Spinal cord (tissue), 9 donors: ENCODE measurements at regions not wholly inside any gene's neighbourhood (a gene's known extent, or its start where the extent isn't known, plus 50 kb on each side); places are given as distances from the start of the nearest gene placed in this dataset.
A peak's percentile ranks its signal among the peaks of the same experiment; 100 is the strongest.

ENCODE experiments used
- DNase-seq, 6 donors: peaks; one replicate each; pipeline versions ENCODE4 v3.0.0 to v3.0.0-alpha.2; 2013 to 2015; ENCODE audit warnings: low spot score in 6 of 6, low read depth in 4 of 6
- H3K27ac ChIP-seq: one replicate; pipeline ENCODE4 v1.5.1; 2013; ENCODE audit warnings: low read depth, low read length, control low read depth
- H3K27me3 ChIP-seq: one replicate; pipeline ENCODE4 v1.6.1; 2013; ENCODE audit warnings: low read length; ENCODE audit not compliant: control insufficient read depth, insufficient read depth
- H3K36me3 ChIP-seq: one replicate; pipeline ENCODE4 v1.6.1; 2013; ENCODE audit warnings: low read length; ENCODE audit not compliant: control insufficient read depth, insufficient read depth
- H3K4me1 ChIP-seq: one replicate; pipeline ENCODE4 v1.6.1; 2013; ENCODE audit warnings: low read length; ENCODE audit not compliant: control insufficient read depth, insufficient read depth
- H3K4me3 ChIP-seq: one replicate; pipeline ENCODE4 v1.5.1; 2013; ENCODE audit warnings: low read depth, low read length, control low read depth
- H3K9me3 ChIP-seq: one replicate; pipeline ENCODE4 v1.6.1; 2013; ENCODE audit warnings: low read length; ENCODE audit not compliant: control insufficient read depth, insufficient read depth
- WGBS: methylation state at CpG from one replicate; pipeline ENCODE4 v1.1.5; 2013; ENCODE audit warnings: missing lambda C conversion rate; ENCODE audit not compliant: insufficient coverage; 5-methylcytosine and 5-hydroxymethylcytosine counted together
- donor health status: healthy.

- DNase-seq, result peak in 1 of 6 donors; percentile 74
- Histone ChIP-seq H3K4me1 (no peaks in the 10 kb centered on the region), H3K9me3 (no peaks in the 10 kb centered on the region), H3K27ac (no peak overlapping the region), H3K36me3 (no peaks in the 10 kb centered on the region), H3K27me3 (no peaks in the 10 kb centered on the region), H3K4me3 (no peak overlapping the region)
- WGBS, result 87% methylated on average over 3 of the region's 4 CpGs
Observed at GRCh38 chr5:88119535-88120125, 149.0 kb downstream of the TMEM161B start.

DNA sequence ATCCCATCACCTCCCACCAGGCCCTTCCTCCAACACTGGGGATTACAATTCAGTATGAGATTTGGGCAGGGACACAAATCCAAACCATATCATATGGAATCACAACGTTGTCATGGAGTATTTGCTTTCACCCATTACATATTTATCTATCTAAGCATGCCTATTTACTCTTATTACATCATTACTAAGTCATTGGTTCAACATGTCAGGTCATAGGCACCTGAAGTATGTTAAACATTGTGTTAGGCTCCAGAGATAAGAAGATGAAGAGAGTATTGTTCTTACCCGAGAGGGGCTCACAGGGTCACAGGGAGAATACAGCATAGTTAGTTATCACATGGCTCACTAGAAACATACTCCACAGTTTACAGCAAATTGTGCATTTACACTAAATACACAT lies 150.5 kb downstream of the TMEM161B start:
- Histone ChIP-seq H3K36me3 (no peaks in the 10 kb centered on the region), H3K9me3 (no peaks in the 10 kb centered on the region), H3K27ac (no peak overlapping the region), H3K4me1 (no peaks in the 10 kb centered on the region), H3K27me3 (no peaks in the 10 kb centered on the region), H3K4me3 (no peak overlapping the region)
- WGBS, result no CpG with 5 or more reads among the region's 2 CpGs
- DNase-seq, result no peak

DNA sequence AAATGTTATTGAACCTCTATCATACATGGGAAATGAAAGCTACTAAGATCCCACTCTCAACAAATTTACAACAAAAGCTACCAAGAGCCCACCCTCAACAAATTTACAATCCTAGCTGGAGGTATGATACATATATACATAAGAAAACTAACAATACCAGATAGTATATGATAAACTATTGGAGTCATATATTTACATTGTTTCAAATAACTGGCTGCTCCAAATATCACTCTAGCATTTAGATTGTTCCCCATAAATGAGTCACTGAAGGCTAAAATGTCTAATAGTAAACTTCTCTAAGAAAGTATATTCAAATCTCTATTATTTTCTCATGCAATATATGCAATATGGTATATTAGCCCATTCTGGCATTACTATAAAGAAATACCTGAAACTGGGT lies 151.1 kb downstream of the TMEM161B start:
- Histone ChIP-seq H3K27me3 (no peaks in the 10 kb centered on the region), H3K4me3 (no peak overlapping the region), H3K27ac (no peak overlapping the region), H3K36me3 (no peaks in the 10 kb centered on the region), H3K4me1 (no peaks in the 10 kb centered on the region), H3K9me3 (no peaks in the 10 kb centered on the region)
- DNase-seq, result no peak

- Histone ChIP-seq H3K36me3 (no peaks in the 10 kb centered on the region), H3K9me3 (no peaks in the 10 kb centered on the region), H3K27ac (no peak overlapping the region), H3K4me1 (no peaks in the 10 kb centered on the region), H3K4me3 (no peak overlapping the region), H3K27me3 (no peaks in the 10 kb centered on the region)
- DNase-seq, result no peak
Observed at GRCh38 chr5:88116396-88116795, 152.2 kb downstream of the TMEM161B start.

DNA sequence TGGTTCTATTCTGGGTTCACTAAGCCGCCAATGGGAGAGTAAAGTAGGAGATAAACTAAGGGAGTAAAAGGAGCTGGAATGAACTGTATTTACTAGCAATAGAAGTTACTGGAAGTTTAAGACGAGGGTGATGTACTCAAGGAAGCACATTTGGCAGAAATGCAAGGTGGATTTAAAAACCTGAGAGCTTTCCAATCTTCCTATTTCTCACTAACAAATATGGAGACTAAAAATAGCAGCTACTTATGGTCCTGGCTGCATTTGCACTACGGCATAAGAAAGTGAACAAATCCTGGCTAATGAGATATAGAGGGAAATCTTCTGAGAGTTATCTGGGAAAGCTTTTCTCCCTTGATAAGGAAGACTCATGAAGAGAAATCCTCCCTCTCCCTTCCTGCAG lies 153.4 kb downstream of the TMEM161B start:
- no peak overlapping the region for H3K4me3 ChIP-seq
- 90% methylated on average over 1 of the region's 3 CpGs for WGBS
- DNase-seq, result peak in 1 of 6 donors; percentile 77
- H3K27ac ChIP-seq, result no peak overlapping the region
- no peaks in the 10 kb centered on the region for H3K27me3 ChIP-seq
- no peaks in the 10 kb centered on the region for H3K36me3 ChIP-seq
- H3K9me3 ChIP-seq, result no peaks in the 10 kb centered on the region
- H3K4me1 ChIP-seq, result no peaks in the 10 kb centered on the region

- H3K27ac ChIP-seq, result no peak overlapping the region
- no peaks in the 10 kb centered on the region for H3K4me1 ChIP-seq
- no peak overlapping the region for H3K4me3 ChIP-seq
- H3K9me3 ChIP-seq, result no peaks in the 10 kb centered on the region
- no peak for DNase-seq
- H3K36me3 ChIP-seq, result no peaks in the 10 kb centered on the region
- no CpG with 5 or more reads among the region's 1 CpG for WGBS
- no peaks in the 10 kb centered on the region for H3K27me3 ChIP-seq
Observed at GRCh38 chr5:88113429-88113828, 155.2 kb downstream of the TMEM161B start.

DNA sequence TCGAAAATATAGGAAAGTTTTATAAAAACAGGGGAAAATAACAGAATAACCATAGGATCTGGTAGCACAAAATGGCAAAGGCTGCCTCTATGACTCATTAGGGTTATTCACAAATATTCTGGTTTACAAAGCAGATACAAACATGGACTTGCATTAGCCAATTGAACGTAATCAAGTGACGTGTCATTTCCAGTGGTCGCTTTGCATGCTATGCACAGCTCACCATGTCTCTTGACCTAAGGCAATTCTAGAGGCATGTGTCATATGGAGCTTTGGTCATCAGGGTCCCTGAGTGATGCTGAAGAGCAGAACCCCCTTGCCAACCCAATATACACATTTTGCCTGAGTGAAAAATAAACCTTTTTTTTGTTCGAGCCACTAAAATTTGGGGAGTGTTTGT lies 158.8 kb downstream of the TMEM161B start:
- Histone ChIP-seq H3K4me1 (no peaks in the 10 kb centered on the region), H3K9me3 (no peaks in the 10 kb centered on the region), H3K4me3 (no peak overlapping the region), H3K36me3 (no peaks in the 10 kb centered on the region), H3K27ac (no peak overlapping the region), H3K27me3 (no peaks in the 10 kb centered on the region)
- 94% methylated on average over 2 of the region's 5 CpGs for WGBS
- DNase-seq, result no peak

- no peak overlapping the region for H3K27ac ChIP-seq
- no peaks in the 10 kb centered on the region for H3K9me3 ChIP-seq
- no peaks in the 10 kb centered on the region for H3K36me3 ChIP-seq
- no peaks in the 10 kb centered on the region for H3K27me3 ChIP-seq
- no peak overlapping the region for H3K4me3 ChIP-seq
- DNase-seq, result no peak
- H3K4me1 ChIP-seq, result no peaks in the 10 kb centered on the region
- WGBS, result 54% methylated on average over 5 of the region's 8 CpGs
Observed at GRCh38 chr5:88108490-88109279, 160.0 kb downstream of the TMEM161B start.

DNA sequence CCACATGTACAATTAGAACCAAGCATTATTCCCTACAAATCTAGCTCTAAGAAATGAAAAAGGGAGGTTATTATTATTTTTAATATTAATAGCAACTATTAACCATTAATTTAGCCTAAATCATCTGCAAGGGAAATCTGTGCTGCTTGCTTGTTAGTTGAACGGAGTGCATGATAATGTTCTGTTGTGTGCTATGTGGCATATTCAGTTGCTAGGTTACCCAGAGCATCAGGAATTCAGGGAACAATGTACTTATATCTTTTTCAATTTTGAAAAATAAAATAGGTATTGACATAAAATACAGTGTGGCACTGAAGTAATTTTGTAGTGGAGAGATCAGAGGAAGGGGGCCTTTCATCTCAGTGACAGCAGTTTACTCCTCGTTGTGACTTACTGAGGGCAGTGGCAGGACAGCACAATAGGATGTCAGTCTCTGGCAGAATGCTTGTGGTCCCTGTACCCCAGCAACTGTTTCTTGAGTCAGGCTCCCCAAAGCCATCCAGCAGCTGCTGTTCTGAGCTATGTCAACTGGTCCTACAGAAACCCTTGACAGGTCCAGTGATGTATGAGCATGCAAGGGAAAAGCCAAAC lies 173.6 kb downstream of the TMEM161B start:
- no peaks in the 10 kb centered on the region for H3K9me3 ChIP-seq
- DNase-seq, result peak in 2 of 6 donors; percentile 56 to 90
- H3K27ac ChIP-seq, result peak overlapping the region; percentile 11
- H3K4me3 ChIP-seq, result no peak overlapping the region
- H3K27me3 ChIP-seq, result no peaks in the 10 kb centered on the region
- peaks cover 10% of the 10 kb centered on the region for H3K4me1 ChIP-seq
- no peaks in the 10 kb centered on the region for H3K36me3 ChIP-seq
- WGBS, result 0% methylated on average over 1 of the region's 2 CpGs

GRCh38 chr5:88094403-88094802 lies 174.2 kb downstream of the TMEM161B start:
- WGBS, result 52% methylated on average over 3 of the region's 3 CpGs
- peaks cover 10% of the 10 kb centered on the region for H3K4me1 ChIP-seq
- peak overlapping the region; percentile 11 for H3K27ac ChIP-seq
- H3K27me3 ChIP-seq, result no peaks in the 10 kb centered on the region
- no peaks in the 10 kb centered on the region for H3K9me3 ChIP-seq
- no peak overlapping the region for H3K4me3 ChIP-seq
- H3K36me3 ChIP-seq, result no peaks in the 10 kb centered on the region
- DNase-seq, result peak in 1 of 6 donors; percentile 33
